ENCODE measurements at regions not wholly inside any gene's neighbourhood (a gene's known extent, or its start where the extent isn't known, plus 50 kb on each side); places are given as distances from the start of the nearest gene placed in this dataset.

GRCh38 chr7:112982441-112983063 lies 104.1 kb downstream of the GPR85 start:
- Histone ChIP-seq H3K27ac (ENCODE audit: low read depth, low read length) (no peak overlapping the region), H3K14ac (ENCODE audit: insufficient read length) (no peak overlapping the region), H2AFZ (ENCODE audit: low read length) (no peak overlapping the region), H3K79me2 (ENCODE audit: control insufficient read depth in 1 of 2, insufficient read depth in 2 of 2, low read length in 2 of 2) (no peaks in the 10 kb centered on the region), H3K27me3 (replicated peaks in 1 of 4; ENCODE audit: control insufficient read depth in 3 of 4, extremely low read depth in 1 of 4, insufficient read depth in 3 of 4, low read length in 3 of 4) (no peaks in the 10 kb centered on the region), H2BK120ac (replicated peaks; ENCODE audit: low read depth, low read length) (no peak overlapping the region), H2BK12ac (ENCODE audit: low read depth, low read length) (no peak overlapping the region), H4K5ac (ENCODE audit: insufficient read length, low read depth, low read length) (no peak overlapping the region), H3K79me1 (ENCODE audit: low read depth, low read length) (no peaks in the 10 kb centered on the region), H3K36me3 (ENCODE audit: control insufficient read depth in 2 of 4, insufficient read depth in 4 of 4, low read length in 3 of 4) (no peaks in the 10 kb centered on the region), H2BK20ac (ENCODE audit: low read length) (no peak overlapping the region), H2BK5ac (ENCODE audit: low read depth, low read length) (no peak overlapping the region), H4K8ac (ENCODE audit: extremely low read depth, insufficient read depth, low read length) (no peak overlapping the region), H3K4me3 (ENCODE audit: extremely low read depth in 1 of 4, insufficient read depth in 2 of 4, low read depth in 3 of 4, low read length in 4 of 4) (no peak overlapping the region), H3K23me2 (ENCODE audit: low read depth, low read length) (no peaks in the 10 kb centered on the region), H2AK5ac (ENCODE audit: low read depth, low read length) (no peak overlapping the region), H3K18ac (ENCODE audit: extremely low read depth, low read length) (no peak overlapping the region), H4K20me1 (replicated peaks in 1 of 2; ENCODE audit: control insufficient read depth in 1 of 2, insufficient read depth in 2 of 2, low read length in 2 of 2) (no peaks in the 10 kb centered on the region), H2BK15ac (ENCODE audit: low read length) (no peak overlapping the region), H3K23ac (ENCODE audit: insufficient read length) (no peak overlapping the region), H4K91ac (replicated peaks; ENCODE audit: insufficient read length, low read length) (no peak overlapping the region), H3K56ac (replicated peaks; ENCODE audit: insufficient read length, low read depth, low read length) (no peak overlapping the region), H3K4me1 (replicated peaks in 1 of 4; ENCODE audit: control insufficient read depth in 3 of 4, insufficient read depth in 4 of 4, low read length in 3 of 4) (no peaks in the 10 kb centered on the region), H3K4me2 (ENCODE audit: insufficient read depth in 1 of 2, low read depth in 2 of 2, low read length in 2 of 2) (no peak overlapping the region), H3K9me3 (ENCODE audit: insufficient read depth in 2 of 2, low read depth in 1 of 2, low read length in 1 of 2) (no peaks in the 10 kb centered on the region), H3K9ac (replicated peaks in 1 of 4; ENCODE audit: extremely low read depth in 1 of 4, low read depth in 3 of 4, low read length in 3 of 4) (no peak overlapping the region), H3K4ac (replicated peaks; ENCODE audit: insufficient read length, low read depth, low read length) (no peak overlapping the region)
- 93% methylated on average over 1 of the region's 1 CpG; no CpG with 5 or more reads in 1 of the 2 experiments for WGBS, 2 experiments (ENCODE audit: extremely low coverage in 1 of 2, insufficient coverage in 1 of 2, insufficient read length in 1 of 2, insufficient replicate concordance in 2 of 2, low coverage in 1 of 2, low lambda C conversion rate in 2 of 2, missing lambda C conversion rate in 1 of 2)
- ChIA-PET CTCF (ENCODE audit: partially characterized antibody) (no interaction called here), POLR2A (ENCODE audit: partially characterized antibody) (no interaction called here)
- no peak for TF ChIP-seq JUN (IDR thresholded peaks at IDR 0.05; ENCODE audit: low read depth, low read length)
- TF ChIP-seq MAFK (IDR thresholded peaks at IDR 0.05; ENCODE audit: low read depth, low read length) = no peak
- TF ChIP-seq EZH2 (IDR thresholded peaks at IDR 0.05; ENCODE audit: low read depth, low read length, severe bottlenecking) = no peak
- FAIRE-seq (no peak), DNase-seq (ENCODE audit: low read depth in 1 of 2, low spot score in 2 of 2) (no peak)
